DOHH2 (cell line): ENCODE measurements at regions not wholly inside any gene's neighbourhood (a gene's known extent, or its start where the extent isn't known, plus 50 kb on each side); places are given as distances from the start of the nearest gene placed in this dataset.

Experiments
- EZH2phosphoT487 ChIP-seq: fragments of 200-600 bp; sonication (generic); IDR thresholded peaks from 2 replicates; pipeline ENCODE4 v1.6.1; 2017; ENCODE audit warnings: borderline replicate concordance, mild to moderate bottlenecking, antibody characterized with exemption, low read length, moderate library complexity, mixed read lengths
- TF ChIP-seq, protein P1 (sequence below): fragments of 200-600 bp; sonication (generic); IDR thresholded peaks from one replicate; pipeline ENCODE4 v1.5.1; 2014; ENCODE audit warnings: antibody characterized with exemption, mild to moderate bottlenecking, low read depth, low read length; ENCODE audit not compliant: poor library complexity, severe bottlenecking

DNA sequence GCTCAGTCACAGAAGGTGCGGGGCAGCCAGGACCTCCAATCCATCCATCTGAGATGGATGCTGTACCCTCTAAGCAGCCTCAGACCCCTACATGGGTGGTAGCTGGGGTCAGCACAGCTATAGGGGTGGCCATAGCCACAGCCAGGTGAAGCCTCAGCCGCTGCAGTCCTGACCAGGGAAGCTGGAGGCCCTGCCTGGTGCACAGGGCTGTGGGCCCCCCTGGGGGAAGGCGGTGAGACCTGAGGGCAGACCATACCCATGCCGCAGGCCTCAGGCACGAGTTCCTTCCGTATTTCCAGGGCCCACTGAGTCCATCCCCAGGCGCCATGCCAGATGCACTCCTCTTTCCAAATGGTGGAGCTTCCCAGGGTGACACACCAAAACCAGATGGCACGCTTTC is 96.6 kb upstream of the KDM7A start:
- TF ChIP-seq, protein P1, sequence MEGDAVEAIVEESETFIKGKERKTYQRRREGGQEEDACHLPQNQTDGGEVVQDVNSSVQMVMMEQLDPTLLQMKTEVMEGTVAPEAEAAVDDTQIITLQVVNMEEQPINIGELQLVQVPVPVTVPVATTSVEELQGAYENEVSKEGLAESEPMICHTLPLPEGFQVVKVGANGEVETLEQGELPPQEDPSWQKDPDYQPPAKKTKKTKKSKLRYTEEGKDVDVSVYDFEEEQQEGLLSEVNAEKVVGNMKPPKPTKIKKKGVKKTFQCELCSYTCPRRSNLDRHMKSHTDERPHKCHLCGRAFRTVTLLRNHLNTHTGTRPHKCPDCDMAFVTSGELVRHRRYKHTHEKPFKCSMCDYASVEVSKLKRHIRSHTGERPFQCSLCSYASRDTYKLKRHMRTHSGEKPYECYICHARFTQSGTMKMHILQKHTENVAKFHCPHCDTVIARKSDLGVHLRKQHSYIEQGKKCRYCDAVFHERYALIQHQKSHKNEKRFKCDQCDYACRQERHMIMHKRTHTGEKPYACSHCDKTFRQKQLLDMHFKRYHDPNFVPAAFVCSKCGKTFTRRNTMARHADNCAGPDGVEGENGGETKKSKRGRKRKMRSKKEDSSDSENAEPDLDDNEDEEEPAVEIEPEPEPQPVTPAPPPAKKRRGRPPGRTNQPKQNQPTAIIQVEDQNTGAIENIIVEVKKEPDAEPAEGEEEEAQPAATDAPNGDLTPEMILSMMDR = no peak
- TF ChIP-seq EZH2phosphoT487 = no peak
